Left lung (tissue), 4 donors: ENCODE measurements at regions not wholly inside any gene's neighbourhood (a gene's known extent, or its start where the extent isn't known, plus 50 kb on each side); places are given as distances from the start of the nearest gene placed in this dataset.
A peak's percentile ranks its signal among the peaks of the same experiment; 100 is the strongest.

Source experiments
- ATAC-seq: fragments of 200-7000 bp; cut with Tn5 transposase; one replicate; pipeline ENCODE4 v1.9.1; 2020; ENCODE audit warnings: moderate library complexity
- DNase-seq, 4 donors: peaks; one replicate each; pipeline ENCODE4 v3.0.0-alpha.2; 2013 to 2020
- H3K27ac ChIP-seq, 2 donors: fragments of 200-600 bp; sonication (generic) in 1 of 2; one replicate each; pipeline versions ENCODE4 v1.5.0 to v1.8.0; 2020 to 2021
- H3K27me3 ChIP-seq, 2 donors: fragments of 200-600 bp; sonication (generic) in 1 of 2; one replicate each; pipeline versions ENCODE4 v1.5.0 to v1.8.0; 2020 to 2021
- H3K36me3 ChIP-seq, 2 donors: fragments of 200-600 bp; sonication (generic) in 1 of 2; one replicate each; pipeline versions ENCODE4 v1.5.0 to v1.8.0; 2020 to 2021
- H3K4me1 ChIP-seq, 2 donors: fragments of 200-600 bp; one replicate each; pipeline ENCODE4 v1.8.0; 2021
- H3K4me3 ChIP-seq, 2 donors: fragments of 200-600 bp; sonication (generic) in 1 of 2; one replicate each; pipeline versions ENCODE4 v1.5.0 to v1.8.0; 2020 to 2021; ENCODE audit warnings: mild to moderate bottlenecking in 1 of 2
- H3K9me3 ChIP-seq, 2 donors: fragments of 200-600 bp; sonication (generic) in 1 of 2; one replicate each; pipeline versions ENCODE4 v1.5.0 to v1.8.0; 2020 to 2021
- intact Hi-C, 2 donors: fragments of 100-400 bp; cut with DNase I; formaldehyde crosslinking; loops; one replicate each; pipeline versions ENCODE4 v1.11.2 to v1.14.2; 2022
- TF ChIP-seq, protein P1 (sequence below), 2 donors: fragments of 200-600 bp; sonication (generic) in 1 of 2; IDR thresholded peaks; one replicate each; pipeline versions ENCODE4 v1.5.0 to v1.8.0; 2021; ENCODE audit warnings: antibody characterized with exemption in 2 of 2
- donor health status: DM: no; HTN: yes; CAD: no.
- donor health status: DM: no; HTN: no; CAD: no.

GRCh38 chr2:150789376-150789905 is 302.0 kb upstream of the RND3 start:
- H3K36me3 ChIP-seq = no peaks in the 10 kb centered on the region
- no peaks in the 10 kb centered on the region for H3K27me3 ChIP-seq
- ATAC-seq = no peak
- H3K4me3 ChIP-seq = no peak overlapping the region
- H3K27ac ChIP-seq = no peak overlapping the region
- peaks cover 0 to 5% of the 10 kb centered on the region in 2 donors for H3K4me1 ChIP-seq
- H3K9me3 ChIP-seq = peaks cover 0 to 14% of the 10 kb centered on the region in 2 donors
- TF ChIP-seq, protein P1, sequence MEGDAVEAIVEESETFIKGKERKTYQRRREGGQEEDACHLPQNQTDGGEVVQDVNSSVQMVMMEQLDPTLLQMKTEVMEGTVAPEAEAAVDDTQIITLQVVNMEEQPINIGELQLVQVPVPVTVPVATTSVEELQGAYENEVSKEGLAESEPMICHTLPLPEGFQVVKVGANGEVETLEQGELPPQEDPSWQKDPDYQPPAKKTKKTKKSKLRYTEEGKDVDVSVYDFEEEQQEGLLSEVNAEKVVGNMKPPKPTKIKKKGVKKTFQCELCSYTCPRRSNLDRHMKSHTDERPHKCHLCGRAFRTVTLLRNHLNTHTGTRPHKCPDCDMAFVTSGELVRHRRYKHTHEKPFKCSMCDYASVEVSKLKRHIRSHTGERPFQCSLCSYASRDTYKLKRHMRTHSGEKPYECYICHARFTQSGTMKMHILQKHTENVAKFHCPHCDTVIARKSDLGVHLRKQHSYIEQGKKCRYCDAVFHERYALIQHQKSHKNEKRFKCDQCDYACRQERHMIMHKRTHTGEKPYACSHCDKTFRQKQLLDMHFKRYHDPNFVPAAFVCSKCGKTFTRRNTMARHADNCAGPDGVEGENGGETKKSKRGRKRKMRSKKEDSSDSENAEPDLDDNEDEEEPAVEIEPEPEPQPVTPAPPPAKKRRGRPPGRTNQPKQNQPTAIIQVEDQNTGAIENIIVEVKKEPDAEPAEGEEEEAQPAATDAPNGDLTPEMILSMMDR (IDR thresholded peaks at IDR 0.05) = no peak
- DNase-seq = no peak
- intact Hi-C loops = no loop called here

DNA sequence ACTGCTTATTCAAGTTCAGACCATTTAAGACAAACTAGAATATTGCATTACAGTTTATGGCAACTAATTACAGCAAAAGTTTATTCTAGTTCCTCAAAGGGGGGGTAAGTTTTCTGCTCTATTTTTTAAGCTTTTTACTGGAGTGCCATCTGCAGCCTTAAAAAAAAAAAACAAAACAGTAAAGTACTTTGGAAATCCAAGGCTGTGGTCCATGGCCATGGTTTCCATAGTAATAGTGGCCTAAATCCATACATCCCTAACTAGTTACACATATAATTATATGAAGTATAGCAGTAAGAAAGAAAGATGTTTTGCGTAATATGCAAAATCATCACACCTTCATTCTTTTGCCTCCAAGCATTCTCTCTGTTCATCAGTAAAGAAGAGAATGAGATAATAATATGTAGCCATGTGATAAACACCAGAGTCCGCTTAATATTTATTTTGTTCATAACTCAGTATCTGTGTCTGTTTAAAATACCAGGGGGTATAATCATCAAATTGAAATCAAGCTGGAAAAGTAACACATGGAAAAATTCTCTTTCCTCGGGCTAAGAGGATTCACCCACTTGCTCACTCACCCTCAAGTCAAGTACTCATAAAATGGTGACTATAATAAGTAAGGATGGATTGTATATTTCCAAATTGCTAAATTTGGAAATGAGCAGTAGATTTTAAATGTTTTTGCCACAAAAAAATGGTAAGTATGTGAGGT is 301.1 kb upstream of the RND3 start:
- H3K27me3 ChIP-seq = no peaks in the 10 kb centered on the region
- H3K4me3 ChIP-seq = no peak overlapping the region
- ATAC-seq = no peak
- no peaks in the 10 kb centered on the region for H3K36me3 ChIP-seq
- peaks cover 0 to 14% of the 10 kb centered on the region in 2 donors for H3K9me3 ChIP-seq
- TF ChIP-seq, protein P1 (IDR thresholded peaks at IDR 0.05) = no peak
- DNase-seq = no peak
- no peak overlapping the region for H3K27ac ChIP-seq
- peaks cover 0 to 5% of the 10 kb centered on the region in 2 donors for H3K4me1 ChIP-seq
- intact Hi-C loops = no loop called here

DNA sequence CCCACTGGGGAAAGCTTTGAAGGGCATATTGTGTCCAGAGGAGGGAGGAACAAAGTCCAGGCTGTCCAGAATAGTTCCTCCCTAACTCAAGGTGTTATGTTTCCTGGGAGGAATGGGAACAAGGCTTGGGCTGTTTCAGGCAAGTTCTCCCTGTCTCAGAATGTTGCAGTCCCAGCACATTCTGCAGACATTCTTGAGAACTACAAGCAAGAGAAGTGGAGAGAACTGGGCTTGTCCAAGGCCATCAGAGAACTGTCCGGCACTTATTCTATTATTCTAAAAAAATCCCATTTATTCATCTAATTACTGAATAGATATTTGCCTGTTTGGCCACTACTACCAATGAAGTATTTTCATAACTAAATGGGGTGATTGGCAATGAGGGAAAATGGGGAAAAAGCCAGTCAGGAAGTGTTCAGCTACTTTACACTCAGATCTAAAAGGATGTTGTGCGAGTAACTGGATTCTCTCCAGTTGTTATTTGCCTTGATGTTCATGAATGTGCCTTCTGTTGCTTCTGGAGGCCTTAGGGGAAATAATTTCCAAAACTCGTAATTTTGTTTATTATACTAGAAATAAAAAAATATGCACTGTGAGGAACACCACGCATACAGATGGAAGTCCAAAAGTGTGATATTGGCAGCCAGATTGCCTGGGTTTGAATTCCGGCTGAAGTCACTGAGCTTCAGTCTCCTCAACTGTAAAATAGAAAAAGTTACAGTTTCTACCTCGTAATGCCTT is 300.1 kb upstream of the RND3 start:
- Histone ChIP-seq H3K36me3 (no peaks in the 10 kb centered on the region), H3K4me3 (no peak overlapping the region), H3K9me3 (peaks cover 0 to 12% of the 10 kb centered on the region in 2 donors), H3K27me3 (no peaks in the 10 kb centered on the region), H3K4me1 (peaks cover 0 to 5% of the 10 kb centered on the region in 2 donors), H3K27ac (no peak overlapping the region)
- TF ChIP-seq, protein P1 (IDR thresholded peaks at IDR 0.05) = no peak
- intact Hi-C loops = no loop called here
- DNase-seq = peak in 1 of 4 donors; percentile 19
- no peak for ATAC-seq

DNA sequence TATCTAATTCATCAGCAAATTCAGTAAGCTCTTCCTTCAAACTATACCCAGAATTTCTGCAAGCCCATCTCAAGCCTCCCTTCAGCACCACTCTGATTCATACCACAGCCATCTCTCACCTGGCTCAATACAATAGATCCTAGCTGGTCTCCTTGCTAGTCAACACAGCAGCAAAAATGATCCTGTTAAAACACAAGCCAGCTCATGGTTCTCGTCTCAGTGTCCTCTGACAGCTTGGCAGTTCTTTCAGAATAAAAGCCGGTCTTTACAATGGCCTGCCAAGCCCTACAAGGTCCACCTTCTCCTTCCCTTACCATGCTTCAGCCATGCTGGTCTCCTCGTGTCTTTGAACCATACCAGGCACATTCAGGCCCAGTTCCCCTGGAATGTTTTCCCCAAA is 296.9 kb upstream of the RND3 start:
- Histone ChIP-seq H3K27me3 (no peaks in the 10 kb centered on the region), H3K36me3 (no peaks in the 10 kb centered on the region), H3K27ac (no peak overlapping the region), H3K4me1 (peaks cover 0 to 5% of the 10 kb centered on the region in 2 donors), H3K4me3 (no peak overlapping the region), H3K9me3 (no peaks in the 10 kb centered on the region)
- no peak for ATAC-seq
- intact Hi-C loops = no loop called here
- TF ChIP-seq, protein P1 (IDR thresholded peaks at IDR 0.05) = no peak
- no peak for DNase-seq

- TF ChIP-seq, protein P1 (IDR thresholded peaks at IDR 0.05) = no peak
- Histone ChIP-seq H3K4me1 (peaks cover 0 to 5% of the 10 kb centered on the region in 2 donors), H3K9me3 (no peaks in the 10 kb centered on the region), H3K27ac (no peak overlapping the region), H3K36me3 (no peaks in the 10 kb centered on the region), H3K4me3 (no peak overlapping the region), H3K27me3 (no peaks in the 10 kb centered on the region)
- no peak for ATAC-seq
- no peak for DNase-seq
- intact Hi-C loops = no loop called here
These were observed 296.4 kb upstream of the RND3 start for GRCh38 chr2:150783896-150784295.
